Keratinocyte (primary cell): ENCODE measurements at regions not wholly inside any gene's neighbourhood (a gene's known extent, or its start where the extent isn't known, plus 50 kb on each side); places are given as distances from the start of the nearest gene placed in this dataset.

Source experiments
- CTCF ChIP-seq, 3 experiments: IDR thresholded peaks in 1 of 3; conservative IDR thresholded peaks in 1 of 3; optimal IDR thresholded peaks in 1 of 3; 2 replicates in 2 of 3; 3 replicates in 1 of 3; pipeline versions ENCODE3 to v1.5.1; 2011; ENCODE audit warnings: low read length in 3 of 3, mild to moderate bottlenecking in 3 of 3, moderate library complexity in 2 of 3, control low read depth in 1 of 3, inconsistent platforms in 1 of 3; ENCODE audit not compliant: insufficient read depth in 2 of 3; ENCODE audit errors: extremely low read depth in 1 of 3
- EZH2 ChIP-seq: IDR thresholded peaks from one replicate; pipeline ENCODE4 v1.6.1; 2012; ENCODE audit warnings: inconsistent platforms, mild to moderate bottlenecking, low read length, moderate library complexity

DNA sequence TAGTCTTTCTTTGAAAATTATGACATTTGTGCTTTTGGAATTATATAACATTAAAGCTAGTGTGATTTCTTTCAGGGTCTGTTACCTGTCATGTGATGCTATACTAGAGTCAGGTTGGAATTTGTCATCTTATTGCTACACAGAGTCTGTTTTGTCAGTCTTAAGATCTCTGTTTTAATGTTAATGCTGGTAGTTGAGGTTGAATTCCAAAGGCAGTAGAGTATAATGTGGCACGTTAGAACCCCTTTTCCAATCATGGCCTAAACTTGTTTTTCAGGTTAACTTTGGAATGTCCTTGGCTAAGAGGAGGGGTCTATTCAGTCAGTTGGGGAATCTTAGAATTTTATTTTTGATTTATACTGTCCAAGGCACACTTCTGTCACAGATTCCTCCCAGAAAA lies 258.5 kb downstream of the PABPC4L start:
- TF ChIP-seq CTCF (optimal IDR thresholded peaks at IDR 0.05 in 1 of 3, IDR thresholded peaks at IDR 0.05 in 1 of 3, conservative IDR thresholded peaks at IDR 0.05 in 1 of 3; ENCODE audit: extremely low read depth in 1 of 3, insufficient read depth in 2 of 3, low read length in 3 of 3) (no peak), EZH2 (no peak)
